T-helper 2 cell treated with Interferon-gamma antibody and Interleukin-4, amounts not matched to agents 100 ng/mL and 5 ng/mL, for 36 hours (primary cell): ENCODE measurements at regions not wholly inside any gene's neighbourhood (a gene's known extent, or its start where the extent isn't known, plus 50 kb on each side); places are given as distances from the start of the nearest gene placed in this dataset.

Experiments used
- intact Hi-C: fragments of 100-400 bp; cut with micrococcal nuclease; formaldehyde crosslinking; loops from one replicate; pipeline ENCODE4 v1.15.1; 2023

DNA sequence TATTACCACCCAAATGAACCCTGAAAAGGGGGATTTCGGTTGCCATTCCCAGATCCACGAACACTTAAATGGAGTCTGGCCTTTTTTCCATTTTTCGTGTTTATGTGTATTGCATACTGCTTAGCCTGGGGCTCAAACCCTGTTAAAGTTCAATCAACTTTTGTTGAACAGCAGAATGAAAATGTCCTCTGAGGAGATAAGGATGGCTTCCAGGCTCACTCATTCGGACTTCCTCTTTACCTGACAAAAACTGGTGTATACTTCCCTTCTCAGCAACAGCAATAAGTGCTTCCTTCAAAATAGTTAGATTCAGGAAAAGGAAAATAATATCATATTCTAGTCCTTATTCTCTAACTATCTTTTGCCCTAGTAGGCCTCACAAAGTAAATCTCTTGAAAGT is 61.1 kb upstream of the ARID5B start:
- intact Hi-C loops: no loop called here

GRCh38 chr10:61841338-61841875 is 60.1 kb upstream of the ARID5B start:
- intact Hi-C loops: no loop called here

- intact Hi-C loops: no loop called here
Measured at GRCh38 chr10:61842755-61843497, 58.6 kb upstream of the ARID5B start.

- intact Hi-C loops: no loop called here
Measured at GRCh38 chr10:61844116-61844822, 57.2 kb upstream of the ARID5B start.

DNA sequence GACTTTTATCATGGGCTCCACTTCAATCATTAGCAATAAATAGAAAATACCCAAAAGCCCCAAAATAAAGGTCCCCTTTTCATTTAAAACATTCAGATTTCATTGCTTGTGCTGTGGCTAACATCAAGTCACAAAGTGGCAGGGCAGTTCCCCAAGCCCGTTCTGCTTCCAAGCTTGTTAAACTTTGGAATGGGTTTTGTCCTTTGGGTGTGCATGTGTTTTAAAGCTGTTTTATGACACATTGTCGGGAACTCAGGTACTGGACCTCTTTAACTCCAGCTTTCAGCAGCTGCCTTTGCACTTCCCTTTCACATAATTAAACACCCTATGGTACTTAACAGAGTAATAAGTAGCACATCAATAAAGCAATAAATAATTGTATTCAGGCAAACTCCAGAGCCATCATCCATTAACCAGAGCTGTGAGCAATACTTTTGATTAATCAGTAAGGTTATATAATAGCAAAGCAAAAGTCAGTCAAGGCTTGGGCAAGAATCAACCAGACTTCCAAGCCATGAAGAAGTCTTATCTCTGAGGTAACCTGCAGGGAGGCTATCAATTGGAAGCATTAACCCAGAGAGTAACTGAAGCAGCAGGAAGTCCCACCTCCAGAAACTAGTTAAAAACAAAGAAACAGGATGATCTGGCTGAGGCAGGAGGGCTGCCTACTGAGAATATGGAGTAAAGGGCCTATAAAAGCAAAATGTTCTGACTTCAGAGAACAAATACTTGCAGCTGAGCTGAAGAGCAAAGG is 56.1 kb upstream of the ARID5B start:
- intact Hi-C loops: no loop called here

GRCh38 chr10:61845950-61846268 is 55.6 kb upstream of the ARID5B start:
- intact Hi-C loops: no loop called here

GRCh38 chr10:61846370-61847031 is 55.0 kb upstream of the ARID5B start:
- intact Hi-C loops: no loop called here

DNA sequence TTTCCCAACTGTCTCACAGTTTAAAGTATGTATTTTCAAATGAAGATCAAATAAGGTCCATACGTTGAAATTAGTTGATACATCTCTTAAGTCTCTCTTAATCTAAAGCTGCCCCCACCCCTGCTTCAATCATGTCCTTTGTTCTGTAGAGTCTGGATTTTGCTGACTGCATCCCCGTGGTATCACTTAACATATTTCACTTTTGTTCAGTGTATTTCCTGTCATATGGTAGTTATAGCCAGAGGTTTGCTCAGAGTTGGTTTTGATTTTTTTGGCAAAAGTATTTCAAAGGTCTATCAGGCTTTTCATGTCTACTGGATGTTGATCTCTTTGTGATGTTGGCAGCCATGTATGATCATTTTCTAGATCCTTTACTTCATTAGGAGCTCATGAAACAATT is 54.4 kb upstream of the ARID5B start:
- intact Hi-C loops: no loop called here

GRCh38 chr10:61847640-61848039 is 53.9 kb upstream of the ARID5B start:
- intact Hi-C loops: no loop called here

GRCh38 chr10:61850376-61850775 is 51.1 kb upstream of the ARID5B start:
- intact Hi-C loops: no loop called here
